ENCODE measurements at regions not wholly inside any gene's neighbourhood (a gene's known extent, or its start where the extent isn't known, plus 50 kb on each side); places are given as distances from the start of the nearest gene placed in this dataset.
"Not testable (repeated sequence)": the region's sequence is repeated elsewhere in the genome, so short reads cannot be mapped to it uniquely, and the experiment has no call there.

DNA sequence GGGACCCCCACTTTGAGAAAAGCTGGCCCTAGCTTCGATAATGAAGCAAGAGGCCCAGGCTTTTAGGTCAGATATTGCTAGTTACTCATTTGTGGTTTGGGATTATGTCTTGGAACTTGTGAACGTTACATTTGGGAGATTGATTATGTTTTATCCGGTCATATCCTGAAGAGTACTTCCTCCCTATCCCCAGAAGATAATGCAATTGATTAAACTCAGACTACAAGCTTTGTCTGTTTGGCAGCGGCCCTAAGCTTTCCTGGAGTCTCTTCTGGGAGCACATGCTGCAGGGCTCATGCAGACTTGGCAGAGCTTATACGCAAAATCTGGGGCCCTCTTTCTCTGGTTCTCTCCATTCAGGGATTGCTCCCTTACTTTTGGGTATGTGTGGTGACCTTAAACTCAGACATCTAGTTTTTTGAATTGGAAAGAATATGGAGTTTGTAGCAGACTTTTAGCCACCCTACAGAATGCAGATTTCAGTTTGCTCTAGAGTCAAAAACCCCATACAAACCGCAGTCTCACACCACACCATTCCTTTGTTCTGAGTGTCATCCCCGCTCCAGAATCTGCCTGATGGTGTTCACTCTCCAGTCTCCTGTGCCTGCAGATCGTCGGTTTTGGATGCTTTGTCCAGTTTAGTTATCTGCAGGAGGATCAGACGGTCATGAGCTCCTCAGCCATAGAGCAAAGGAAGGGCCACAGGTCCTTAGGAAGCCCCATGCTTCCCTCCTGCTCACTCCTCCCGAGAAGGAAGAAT, 449.5 kb upstream of the TRPC7 start:
- no peak for DNase-seq
- in situ Hi-C loops (cut with HindIII; ENCODE audit: low pct_ligation_motif_present, low pct_unique_long_range_greater_than_20kb, low sequenced_read_pairs): no loop called here

- DNase-seq; in situ Hi-C loops (cut with HindIII; ENCODE audit: low pct_ligation_motif_present, low pct_unique_long_range_greater_than_20kb, low sequenced_read_pairs): not testable (repeated sequence)
Measured at GRCh38 chr5:136812270-136812669, 446.9 kb upstream of the TRPC7 start.

GRCh38 chr5:136811551-136811950, 446.2 kb upstream of the TRPC7 start:
- in situ Hi-C loops (cut with HindIII; ENCODE audit: low pct_ligation_motif_present, low pct_unique_long_range_greater_than_20kb, low sequenced_read_pairs): no loop called here
- DNase-seq: peak; percentile 59

DNA sequence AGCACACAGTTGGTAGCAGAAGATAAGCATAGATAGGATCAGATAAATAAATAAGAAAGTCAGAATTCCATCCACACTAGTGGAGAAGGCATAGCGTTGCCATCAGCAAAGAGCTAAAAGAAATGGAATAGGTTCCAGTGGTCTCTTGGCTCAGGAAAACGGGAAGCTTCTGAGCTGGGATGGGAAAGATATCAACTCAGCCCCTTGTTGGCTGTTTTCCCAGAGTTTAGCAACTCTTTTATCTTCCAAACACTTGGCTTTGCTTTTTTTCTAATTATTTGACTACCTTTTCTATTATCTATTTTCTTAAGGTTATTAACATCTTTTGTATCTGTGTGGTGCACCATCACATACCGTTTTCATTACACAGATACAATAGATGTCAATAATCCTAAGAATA, 445.7 kb upstream of the TRPC7 start:
- no peak for DNase-seq
- in situ Hi-C loops (cut with HindIII; ENCODE audit: low pct_ligation_motif_present, low pct_unique_long_range_greater_than_20kb, low sequenced_read_pairs): no loop called here

- in situ Hi-C loops (cut with HindIII; ENCODE audit: low pct_ligation_motif_present, low pct_unique_long_range_greater_than_20kb, low sequenced_read_pairs): no loop called here
- no peak for DNase-seq
Measured at GRCh38 chr5:136810261-136810801, 445.0 kb upstream of the TRPC7 start.

GRCh38 chr5:136809382-136809781, 444.0 kb upstream of the TRPC7 start:
- in situ Hi-C loops (cut with HindIII; ENCODE audit: low pct_ligation_motif_present, low pct_unique_long_range_greater_than_20kb, low sequenced_read_pairs): no loop called here
- no peak for DNase-seq

- in situ Hi-C loops (cut with HindIII; ENCODE audit: low pct_ligation_motif_present, low pct_unique_long_range_greater_than_20kb, low sequenced_read_pairs): no loop called here
- DNase-seq: no peak
Measured at GRCh38 chr5:136808756-136809155, 443.4 kb upstream of the TRPC7 start.

- in situ Hi-C loops (cut with HindIII; ENCODE audit: low pct_ligation_motif_present, low pct_unique_long_range_greater_than_20kb, low sequenced_read_pairs): no loop called here
- DNase-seq: no peak
Measured at GRCh38 chr5:136805466-136805865, 440.1 kb upstream of the TRPC7 start.

DNA sequence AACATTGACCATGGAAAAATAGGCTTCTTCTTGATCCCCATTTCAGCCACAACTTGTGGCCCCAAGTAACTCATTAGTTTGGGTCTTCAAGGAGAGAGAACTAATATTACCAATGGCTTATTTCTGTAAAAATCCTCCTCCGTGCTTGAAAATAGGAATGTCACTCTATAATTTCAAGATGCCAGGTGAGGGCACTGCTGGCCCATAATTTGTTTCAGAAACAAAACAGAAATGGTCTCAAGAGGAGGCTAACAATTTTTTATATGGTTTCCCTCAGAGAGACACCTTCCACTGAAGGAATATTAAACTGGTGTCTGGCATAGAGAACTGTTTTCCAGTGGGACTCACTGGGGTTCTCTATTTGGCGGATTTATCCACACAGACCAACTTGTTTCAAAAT, 437.0 kb upstream of the TRPC7 start:
- in situ Hi-C loops (cut with HindIII; ENCODE audit: low pct_ligation_motif_present, low pct_unique_long_range_greater_than_20kb, low sequenced_read_pairs): no loop called here
- peak; percentile 29 for DNase-seq

DNA sequence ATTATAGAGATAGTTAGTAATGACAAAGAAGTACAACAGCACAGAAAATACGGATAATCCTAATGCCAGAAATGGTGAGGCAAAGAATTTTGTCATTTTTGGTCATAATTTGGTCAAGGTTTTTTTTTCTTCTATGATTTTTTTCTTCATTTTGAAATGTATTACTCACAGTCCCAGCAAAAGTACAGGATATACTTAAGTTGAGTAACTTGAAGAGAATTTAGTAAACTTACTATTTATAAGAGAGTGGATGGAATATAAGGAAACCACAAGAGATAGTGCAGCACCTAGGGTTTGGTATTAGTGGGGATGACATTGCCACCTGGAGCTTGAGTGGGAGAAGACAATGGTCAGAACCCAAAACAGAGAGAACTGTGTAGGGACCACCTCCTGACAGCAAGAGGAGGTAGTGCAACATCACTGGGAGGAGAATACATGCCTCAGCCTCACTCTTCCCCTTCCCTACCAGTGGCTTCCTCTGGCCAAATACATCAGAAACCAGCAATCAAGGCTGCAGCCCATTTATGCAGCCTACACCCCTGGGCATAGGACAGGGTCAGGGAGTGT, 434.5 kb upstream of the TRPC7 start:
- DNase-seq: no peak
- in situ Hi-C loops (cut with HindIII; ENCODE audit: low pct_ligation_motif_present, low pct_unique_long_range_greater_than_20kb, low sequenced_read_pairs): no loop called here

DNA sequence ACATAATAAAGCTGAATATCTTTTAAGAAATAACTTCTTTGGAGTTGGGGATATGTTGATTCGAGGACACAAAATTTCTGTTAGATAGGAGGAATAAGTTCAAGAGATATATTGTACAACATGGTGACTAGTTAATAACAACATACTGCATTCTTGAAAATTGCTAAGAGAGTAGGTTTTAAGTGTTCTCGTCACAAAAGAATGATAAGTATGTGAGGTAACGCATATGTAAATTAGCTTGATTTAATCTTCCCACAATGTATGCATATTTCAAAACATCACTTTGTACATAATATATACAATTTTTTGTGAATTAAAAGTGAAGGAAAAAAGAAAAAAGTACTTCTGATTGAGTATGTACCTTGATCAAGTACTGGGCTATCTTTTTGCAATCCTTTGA, 428.0 kb upstream of the TRPC7 start:
- no peak for DNase-seq
- in situ Hi-C loops (cut with HindIII; ENCODE audit: low pct_ligation_motif_present, low pct_unique_long_range_greater_than_20kb, low sequenced_read_pairs): no loop called here

DNA sequence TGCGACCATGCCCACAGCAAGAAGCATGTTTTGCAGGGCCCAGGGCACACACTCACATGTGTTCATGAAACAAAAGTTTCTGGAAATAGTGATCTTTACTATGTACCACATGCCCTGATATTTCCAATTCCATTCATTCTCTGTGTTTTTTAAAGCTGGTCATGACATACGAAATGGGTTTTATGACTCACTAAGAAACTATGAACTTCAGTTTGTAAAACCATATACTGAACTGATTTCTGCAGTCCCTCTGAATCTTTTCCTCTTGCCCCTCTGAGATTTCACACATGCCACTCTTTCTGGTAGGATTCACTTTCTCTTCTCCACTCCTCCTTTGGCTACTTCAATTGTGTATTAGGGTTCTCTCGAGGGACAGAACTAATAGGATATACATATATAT, 416.1 kb upstream of the TRPC7 start:
- no peak for DNase-seq
- in situ Hi-C loops (cut with HindIII; ENCODE audit: low pct_ligation_motif_present, low pct_unique_long_range_greater_than_20kb, low sequenced_read_pairs): no loop called here

- in situ Hi-C loops (cut with HindIII; ENCODE audit: low pct_ligation_motif_present, low pct_unique_long_range_greater_than_20kb, low sequenced_read_pairs): no loop called here
- no peak for DNase-seq
Measured at GRCh38 chr5:136780518-136780917, 415.2 kb upstream of the TRPC7 start.

DNA sequence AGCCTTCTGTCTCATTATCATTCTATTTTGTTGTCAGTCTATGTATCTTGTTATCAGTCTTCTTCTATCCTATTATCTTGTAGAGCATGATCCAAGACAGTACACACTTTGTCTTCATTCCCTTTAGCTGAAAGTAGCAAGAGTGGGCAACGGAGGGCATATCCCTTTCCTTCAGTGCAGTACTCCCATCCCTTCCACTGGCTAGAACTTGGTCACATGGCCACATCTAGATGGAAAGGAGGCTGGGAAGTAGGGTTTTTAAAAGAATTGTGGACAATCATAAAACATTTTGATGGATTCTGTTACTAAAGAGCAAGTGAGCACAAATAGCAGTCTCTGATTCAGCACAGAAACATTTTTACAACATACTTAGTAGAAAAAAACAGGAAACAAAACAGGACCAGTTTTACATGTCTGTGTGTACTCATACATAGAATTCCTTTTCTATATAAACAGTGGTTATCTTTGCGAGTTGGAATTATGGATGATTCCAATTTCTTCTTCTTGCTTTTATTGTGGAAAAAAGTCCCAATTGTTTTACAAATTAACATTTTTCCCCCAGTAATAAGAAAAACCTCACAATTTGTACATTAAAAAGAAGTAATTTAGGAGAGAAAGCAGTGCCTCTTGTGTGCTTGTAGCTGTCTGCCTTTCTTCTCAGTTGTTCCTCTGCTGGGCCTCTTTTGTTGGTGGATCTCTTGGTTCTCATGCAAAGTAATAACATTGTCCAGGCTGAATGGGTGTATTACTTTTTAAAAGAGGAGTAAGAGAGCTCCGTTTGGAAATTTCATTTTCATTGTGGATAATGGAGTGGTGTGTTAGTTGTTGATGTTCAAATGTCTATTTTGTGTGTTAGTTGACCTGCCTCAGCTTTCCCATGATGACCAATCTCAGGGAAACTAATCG, 410.9 kb upstream of the TRPC7 start:
- no peak for DNase-seq
- in situ Hi-C loops (cut with HindIII; ENCODE audit: low pct_ligation_motif_present, low pct_unique_long_range_greater_than_20kb, low sequenced_read_pairs): no loop called here

DNA sequence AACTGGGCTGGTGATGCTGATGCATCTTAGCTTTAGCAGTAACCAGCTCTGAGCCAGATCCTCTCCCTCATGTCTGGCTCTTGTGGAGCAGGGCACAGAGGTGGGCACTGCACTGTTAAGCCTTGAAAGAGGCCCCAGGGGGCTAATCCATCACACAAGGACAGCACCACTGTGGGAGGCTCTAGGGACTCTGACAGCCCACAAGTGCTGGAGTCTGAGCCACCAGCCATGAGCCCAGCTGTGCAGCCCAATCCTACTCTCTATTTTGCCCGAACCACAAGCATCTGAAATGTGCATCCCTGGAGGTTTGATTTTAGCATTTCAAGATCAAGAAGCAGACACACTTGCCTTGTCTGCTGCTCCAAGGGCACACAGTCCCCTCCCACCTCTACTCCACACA, 407.1 kb upstream of the TRPC7 start:
- no peak for DNase-seq
- in situ Hi-C loops (cut with HindIII; ENCODE audit: low pct_ligation_motif_present, low pct_unique_long_range_greater_than_20kb, low sequenced_read_pairs): no loop called here

DNA sequence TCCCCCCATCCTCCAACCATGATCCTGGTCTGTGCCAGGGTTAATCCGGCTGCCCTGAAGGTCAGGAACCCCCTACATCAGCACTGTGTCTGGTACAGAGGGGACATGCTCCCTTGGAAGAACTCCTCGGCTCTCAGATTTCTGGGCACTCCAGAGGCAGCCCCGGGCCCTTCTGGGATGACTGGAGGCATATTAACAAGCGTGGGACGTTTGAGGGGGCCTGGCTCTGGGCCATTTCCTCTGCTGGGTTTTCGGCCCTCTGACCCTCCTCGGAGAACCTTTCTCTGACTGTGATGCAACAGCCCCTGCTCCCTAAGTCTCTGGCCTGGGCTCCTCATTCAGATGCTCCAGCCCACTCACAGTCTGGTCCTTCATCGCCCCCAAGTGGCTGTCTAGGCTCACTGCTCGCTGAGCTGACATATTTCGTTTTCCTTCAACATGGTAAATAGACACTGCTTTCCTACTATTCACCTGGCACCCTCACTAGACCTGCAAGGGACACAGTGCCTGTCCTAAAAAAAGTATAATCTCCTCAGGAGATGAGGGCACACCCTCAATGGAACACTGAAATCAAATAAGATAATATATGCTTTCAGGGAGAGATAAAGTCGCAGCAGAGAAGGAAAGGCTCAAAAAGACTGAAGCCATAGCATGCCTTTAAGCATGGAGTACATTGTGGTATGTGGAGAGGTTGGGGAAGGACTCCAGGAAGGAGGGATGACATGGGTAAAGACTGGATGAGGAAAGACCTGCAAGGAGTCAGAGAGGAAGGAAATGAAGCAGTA, 404.7 kb upstream of the TRPC7 start:
- peak; percentile 47 for DNase-seq
- in situ Hi-C loops (cut with HindIII; ENCODE audit: low pct_ligation_motif_present, low pct_unique_long_range_greater_than_20kb, low sequenced_read_pairs): no loop called here

GRCh38 chr5:136769093-136769492, 403.7 kb upstream of the TRPC7 start:
- DNase-seq: no peak
- in situ Hi-C loops (cut with HindIII; ENCODE audit: low pct_ligation_motif_present, low pct_unique_long_range_greater_than_20kb, low sequenced_read_pairs): no loop called here

GRCh38 chr5:136768457-136768856, 403.1 kb upstream of the TRPC7 start:
- no peak for DNase-seq
- in situ Hi-C loops (cut with HindIII; ENCODE audit: low pct_ligation_motif_present, low pct_unique_long_range_greater_than_20kb, low sequenced_read_pairs): no loop called here

DNA sequence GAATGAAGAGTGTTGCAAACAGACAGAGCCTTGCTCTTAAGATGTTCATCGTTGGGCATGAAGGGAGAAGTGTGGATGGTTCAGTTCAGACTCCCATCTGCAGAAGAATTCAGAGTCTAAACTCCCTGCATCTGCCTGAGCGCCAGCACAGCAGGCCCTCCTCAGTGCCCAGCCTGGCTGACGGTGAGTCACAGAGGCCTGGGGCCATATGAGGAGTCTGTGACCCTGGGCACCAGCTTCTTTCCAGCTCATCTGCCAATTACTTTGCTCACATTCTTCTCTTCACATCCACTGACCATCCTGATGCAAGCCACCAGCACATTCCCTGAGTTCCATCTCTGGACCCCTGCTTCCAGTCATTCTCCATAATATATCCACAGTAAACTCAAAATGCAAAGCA, 401.1 kb upstream of the TRPC7 start:
- in situ Hi-C loops (cut with HindIII; ENCODE audit: low pct_ligation_motif_present, low pct_unique_long_range_greater_than_20kb, low sequenced_read_pairs): no loop called here
- DNase-seq: no peak
